Cardiac muscle cell (in vitro differentiated cells and primary cell): ENCODE measurements at regions not wholly inside any gene's neighbourhood (a gene's known extent, or its start where the extent isn't known, plus 50 kb on each side); places are given as distances from the start of the nearest gene placed in this dataset.

Experiments used
- DNase-seq, 2 donors: peaks; one replicate each; pipeline versions ENCODE4 v3.0.0 to v3.0.0-alpha.2; 2010 to 2017; ENCODE audit warnings: low read depth in 1 of 2, low spot score in 1 of 2
- H3K27ac ChIP-seq: fragments of 200-600 bp; sonication (generic); 2 replicates; pipeline ENCODE4 v1.5.1; 2016
- H3K27me3 ChIP-seq: fragments of 200-600 bp; sonication (generic); 2 replicates; pipeline ENCODE4 v1.6.0; 2016; ENCODE audit warnings: control low read depth
- H3K36me3 ChIP-seq: fragments of 200-600 bp; sonication (generic); 2 replicates; pipeline ENCODE4 v1.5.1; 2016; ENCODE audit warnings: control low read depth
- H3K4me1 ChIP-seq: fragments of 200-600 bp; sonication (generic); 2 replicates; pipeline ENCODE4 v1.8.1; 2017; ENCODE audit warnings: low read depth, mild to moderate bottlenecking, mixed run types
- H3K4me3 ChIP-seq: fragments of 200-600 bp; sonication (generic); 2 replicates; pipeline ENCODE4 v1.5.1; 2016; ENCODE audit warnings: mild to moderate bottlenecking
- H3K9me3 ChIP-seq: fragments of 200-600 bp; sonication (generic); 2 replicates; pipeline ENCODE4 v1.5.1; 2017; ENCODE audit warnings: low read depth, mild to moderate bottlenecking, control low read depth
- TF ChIP-seq, protein P1 (sequence below): IDR thresholded peaks from 2 replicates; pipeline ENCODE4 v1.5.1; 2012; ENCODE audit warnings: low read depth, mild to moderate bottlenecking, low read length

DNA sequence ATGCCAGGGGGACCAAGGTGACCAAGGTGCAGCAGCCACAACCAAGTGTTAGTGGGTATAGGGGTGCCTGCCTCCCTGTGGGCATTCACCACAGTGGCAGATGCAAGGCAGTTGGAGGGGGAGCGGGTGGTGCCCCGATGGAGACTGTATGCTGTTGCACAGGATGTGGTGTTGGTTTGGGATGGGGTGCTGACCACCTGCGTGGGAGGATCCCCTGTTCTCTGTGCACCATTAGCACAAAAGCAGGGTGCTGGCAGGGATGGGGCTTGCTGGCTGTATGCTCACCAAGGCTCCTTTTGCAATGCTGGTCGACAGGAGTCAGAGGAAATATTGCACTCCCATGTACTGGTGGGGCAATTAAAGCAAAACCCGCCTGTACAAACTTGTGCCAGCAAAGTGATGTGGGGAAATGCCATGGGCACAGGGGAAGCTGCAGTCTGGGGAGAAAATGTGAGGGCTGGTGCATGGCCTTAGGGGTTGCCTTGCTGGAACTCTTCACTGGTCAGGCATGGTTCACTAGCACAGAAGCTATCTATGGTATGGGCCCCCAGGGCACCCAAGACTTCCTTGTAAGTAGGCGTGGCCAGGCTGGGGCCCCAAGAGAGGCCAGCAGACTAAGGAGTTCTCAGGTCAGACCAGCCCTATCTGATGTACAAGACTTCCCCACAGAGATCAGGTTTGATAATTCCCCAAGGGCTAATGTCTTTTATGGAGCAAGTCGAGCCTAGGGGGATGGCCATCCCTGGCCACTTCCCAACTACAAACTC lies 51.9 kb upstream of the GNAT3 start:
- Histone ChIP-seq H3K4me1 (no peaks in the 10 kb centered on the region), H3K27ac (no peak overlapping the region)

DNA sequence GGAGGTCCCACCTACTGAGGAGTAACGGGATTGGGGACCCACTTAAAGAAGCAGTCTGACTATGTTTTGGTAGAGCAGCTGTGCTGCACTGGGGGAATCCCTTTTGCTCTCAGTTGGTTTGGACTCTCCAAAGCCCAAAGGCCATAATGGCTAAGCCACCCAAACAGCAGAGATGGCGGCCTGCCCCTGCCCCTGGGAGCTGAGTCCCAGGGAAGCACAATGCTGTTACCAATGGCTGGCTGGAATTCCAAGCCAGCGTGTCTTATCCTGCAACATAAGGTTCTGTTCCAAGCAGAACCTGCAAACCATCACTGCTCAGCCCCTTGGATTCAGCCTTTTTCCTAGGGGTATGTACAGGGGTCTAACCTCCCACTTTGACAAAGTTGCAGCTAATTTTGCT lies 53.7 kb upstream of the GNAT3 start:
- Histone ChIP-seq H3K27ac (no peak overlapping the region), H3K9me3 (no peaks in the 10 kb centered on the region), H3K27me3 (no peaks in the 10 kb centered on the region), H3K36me3 (no peaks in the 10 kb centered on the region), H3K4me1 (no peaks in the 10 kb centered on the region), H3K4me3 (no peak overlapping the region)
- DNase-seq, result no peak
- TF ChIP-seq, protein P1, sequence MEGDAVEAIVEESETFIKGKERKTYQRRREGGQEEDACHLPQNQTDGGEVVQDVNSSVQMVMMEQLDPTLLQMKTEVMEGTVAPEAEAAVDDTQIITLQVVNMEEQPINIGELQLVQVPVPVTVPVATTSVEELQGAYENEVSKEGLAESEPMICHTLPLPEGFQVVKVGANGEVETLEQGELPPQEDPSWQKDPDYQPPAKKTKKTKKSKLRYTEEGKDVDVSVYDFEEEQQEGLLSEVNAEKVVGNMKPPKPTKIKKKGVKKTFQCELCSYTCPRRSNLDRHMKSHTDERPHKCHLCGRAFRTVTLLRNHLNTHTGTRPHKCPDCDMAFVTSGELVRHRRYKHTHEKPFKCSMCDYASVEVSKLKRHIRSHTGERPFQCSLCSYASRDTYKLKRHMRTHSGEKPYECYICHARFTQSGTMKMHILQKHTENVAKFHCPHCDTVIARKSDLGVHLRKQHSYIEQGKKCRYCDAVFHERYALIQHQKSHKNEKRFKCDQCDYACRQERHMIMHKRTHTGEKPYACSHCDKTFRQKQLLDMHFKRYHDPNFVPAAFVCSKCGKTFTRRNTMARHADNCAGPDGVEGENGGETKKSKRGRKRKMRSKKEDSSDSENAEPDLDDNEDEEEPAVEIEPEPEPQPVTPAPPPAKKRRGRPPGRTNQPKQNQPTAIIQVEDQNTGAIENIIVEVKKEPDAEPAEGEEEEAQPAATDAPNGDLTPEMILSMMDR, result no peak

More for the DNA sequence above, 51.9 kb upstream of the GNAT3 start:
- Histone ChIP-seq H3K36me3 (no peaks in the 10 kb centered on the region), H3K4me3 (no peak overlapping the region), H3K9me3 (no peaks in the 10 kb centered on the region), H3K27me3 (no peaks in the 10 kb centered on the region)
- no peak for DNase-seq
- TF ChIP-seq, protein P1, result no peak

DNA sequence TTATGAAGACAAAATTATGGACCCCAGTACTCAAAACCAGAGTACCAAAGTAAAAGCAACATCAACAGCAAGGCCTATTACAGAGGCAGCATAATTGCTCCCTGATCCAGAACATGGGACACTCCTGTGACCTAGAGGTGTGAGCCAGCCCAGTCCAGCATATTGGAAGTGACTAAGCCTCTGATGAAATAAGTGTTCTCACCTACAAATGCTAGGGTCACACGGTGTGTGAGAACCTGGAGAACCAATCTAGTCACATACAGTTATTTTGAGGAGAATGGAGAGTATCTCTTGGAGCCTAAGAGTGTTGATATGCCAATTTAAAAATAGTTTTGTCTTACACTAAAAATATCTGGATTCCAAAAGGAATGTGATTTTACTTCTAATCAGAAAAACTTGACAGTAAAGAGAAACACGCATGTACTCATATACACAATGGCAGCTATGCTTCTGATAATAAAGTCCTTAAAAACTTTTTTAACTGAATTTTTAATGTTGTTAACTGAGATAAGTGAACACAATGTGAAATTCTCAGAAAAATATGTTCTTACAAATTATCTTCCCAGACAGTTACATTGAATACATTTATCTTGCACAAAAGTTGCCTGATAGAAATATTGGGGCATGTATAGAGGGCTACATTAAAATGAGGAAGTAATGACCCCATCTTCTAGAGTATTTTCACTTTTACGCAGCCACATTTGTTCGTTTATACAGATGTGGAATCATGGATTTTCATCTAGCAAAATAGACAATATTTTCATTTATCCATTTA lies 56.8 kb upstream of the CD36 start:
- DNase-seq, result peak in 1 of 2 donors; percentile 45
- Histone ChIP-seq H3K4me3 (no peak overlapping the region), H3K27ac (peak overlapping the region; percentile 27), H3K9me3 (no peaks in the 10 kb centered on the region), H3K27me3 (no peaks in the 10 kb centered on the region), H3K36me3 (no peaks in the 10 kb centered on the region), H3K4me1 (peaks cover 33% of the 10 kb centered on the region)
- TF ChIP-seq, protein P1, result no peak

DNA sequence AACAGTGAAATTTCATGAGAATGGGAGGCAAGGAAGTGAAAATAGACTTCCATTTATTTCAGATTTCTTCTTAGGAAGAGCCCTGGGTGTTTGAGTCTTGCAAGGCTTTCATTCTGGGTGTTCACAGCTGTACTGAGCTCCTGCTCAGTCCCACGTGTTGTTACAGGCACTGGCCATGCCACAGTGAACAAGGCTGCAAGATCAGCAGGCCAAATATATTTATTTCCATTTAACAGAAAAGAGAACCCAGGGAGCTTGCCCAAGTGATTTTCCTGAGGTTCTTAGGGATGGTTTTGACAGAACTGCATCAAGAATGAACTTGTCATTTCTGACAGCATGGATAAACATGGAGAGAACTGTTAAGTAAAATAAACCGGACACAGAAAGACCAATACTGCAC lies 54.5 kb upstream of the CD36 start:
- H3K27me3 ChIP-seq, result no peaks in the 10 kb centered on the region
- peaks cover 33% of the 10 kb centered on the region for H3K4me1 ChIP-seq
- H3K4me3 ChIP-seq, result no peak overlapping the region
- no peaks in the 10 kb centered on the region for H3K9me3 ChIP-seq
- H3K27ac ChIP-seq, result peak overlapping the region; percentile 71
- TF ChIP-seq, protein P1, result no peak
- DNase-seq, result no peak
- no peaks in the 10 kb centered on the region for H3K36me3 ChIP-seq

DNA sequence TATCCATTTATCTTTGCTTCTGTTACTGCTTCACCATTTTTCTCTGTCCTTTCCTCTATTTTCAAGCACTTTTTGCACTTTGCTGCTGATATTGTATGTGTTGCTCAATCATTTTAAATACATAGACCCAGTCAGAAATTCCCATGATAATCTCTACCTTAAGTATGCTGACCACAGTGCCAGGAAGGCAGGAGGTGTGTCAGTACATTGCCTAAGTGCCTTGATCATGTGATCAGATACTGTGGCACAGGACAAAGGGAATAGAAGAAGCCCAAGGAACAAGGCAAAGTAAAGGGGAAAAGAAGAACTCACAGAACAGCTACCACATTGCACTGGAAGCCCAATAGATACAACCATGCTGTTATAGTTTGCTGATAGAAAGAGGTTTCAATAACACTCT lies 53.7 kb upstream of the CD36 start:
- Histone ChIP-seq H3K36me3 (no peaks in the 10 kb centered on the region), H3K27ac (no peak overlapping the region), H3K27me3 (no peaks in the 10 kb centered on the region), H3K4me3 (no peak overlapping the region), H3K9me3 (no peaks in the 10 kb centered on the region), H3K4me1 (peaks cover 33% of the 10 kb centered on the region)
- peak; percentile 26 to 86 for DNase-seq
- TF ChIP-seq, protein P1, result no peak
